GM23248 (cell line): ENCODE measurements at regions not wholly inside any gene's neighbourhood (a gene's known extent, or its start where the extent isn't known, plus 50 kb on each side); places are given as distances from the start of the nearest gene placed in this dataset.
A peak's percentile ranks its signal among the peaks of the same experiment; 100 is the strongest.

Experiments
- DNase-seq: peaks from one replicate; pipeline ENCODE4 v3.0.0-alpha.2; 2015
- H2AFZ ChIP-seq: fragments of 200-600 bp; sonication (generic); 2 replicates; pipeline ENCODE4 v1.6.1; 2016; ENCODE audit warnings: antibody characterized with exemption
- H3F3A ChIP-seq: fragments of 200-600 bp; sonication (generic); 2 replicates; pipeline ENCODE4 v1.6.1; 2016; ENCODE audit warnings: mild to moderate bottlenecking, antibody characterized with exemption, mixed run types; ENCODE audit not compliant: insufficient read depth
- H3K27ac ChIP-seq: fragments of 200-600 bp; sonication (generic); 2 replicates; pipeline ENCODE4 v1.5.1; 2016; ENCODE audit warnings: mild to moderate bottlenecking
- H3K27me3 ChIP-seq: fragments of 200-600 bp; sonication (generic); replicated peaks from 2 replicates; pipeline ENCODE4 v1.6.1; 2016; ENCODE audit warnings: mild to moderate bottlenecking; ENCODE audit not compliant: insufficient read depth
- H3K36me3 ChIP-seq: fragments of 200-600 bp; sonication (generic); 2 replicates; pipeline ENCODE4 v1.6.1; 2016; ENCODE audit warnings: low read depth, mild to moderate bottlenecking
- H3K4me1 ChIP-seq: fragments of 200-600 bp; sonication (generic); 2 replicates; pipeline ENCODE4 v1.6.1; 2016; ENCODE audit warnings: mild to moderate bottlenecking; ENCODE audit not compliant: insufficient read depth
- H3K4me2 ChIP-seq: fragments of 200-600 bp; sonication (generic); one replicate; pipeline ENCODE4 v1.6.1; 2016; ENCODE audit warnings: mild to moderate bottlenecking; ENCODE audit not compliant: unreplicated experiment
- H3K4me3 ChIP-seq: fragments of 200-600 bp; sonication (generic); 2 replicates; pipeline ENCODE4 v1.5.1; 2016; ENCODE audit warnings: mild to moderate bottlenecking
- H3K79me2 ChIP-seq: fragments of 200-600 bp; sonication (generic); 2 replicates; pipeline ENCODE4 v1.6.1; 2016; ENCODE audit warnings: mild to moderate bottlenecking; ENCODE audit not compliant: insufficient read depth
- H3K9ac ChIP-seq: fragments of 200-600 bp; sonication (generic); 2 replicates; pipeline ENCODE4 v1.6.1; 2016; ENCODE audit warnings: mild to moderate bottlenecking
- H3K9me2 ChIP-seq: fragments of 200-600 bp; sonication (generic); 2 replicates; pipeline ENCODE4 v1.6.1; 2016; ENCODE audit warnings: mixed run types, mild to moderate bottlenecking, moderate library complexity; ENCODE audit not compliant: insufficient read depth
- H3K9me3 ChIP-seq: fragments of 200-600 bp; sonication (generic); one replicate; pipeline ENCODE4 v1.6.1; 2017; ENCODE audit warnings: low read depth
- H4K20me1 ChIP-seq: fragments of 200-600 bp; sonication (generic); 2 replicates; pipeline ENCODE4 v1.6.0; 2016; ENCODE audit not compliant: insufficient read depth
- EZH2 ChIP-seq: fragments of 200-600 bp; sonication (generic); IDR thresholded peaks from 2 replicates; pipeline ENCODE4 v1.6.1; 2018; ENCODE audit warnings: antibody characterized with exemption, mild to moderate bottlenecking; ENCODE audit not compliant: insufficient read depth, poor library complexity, severe bottlenecking
- EZH2phosphoT487 ChIP-seq: fragments of 200-600 bp; sonication (generic); IDR thresholded peaks from 2 replicates; pipeline ENCODE4 v1.6.1; 2018; ENCODE audit warnings: antibody characterized with exemption, moderate library complexity, mild to moderate bottlenecking, low read depth; ENCODE audit not compliant: insufficient read depth
- WGBS, 2 experiments: methylation state at CpG; one replicate each; pipeline ENCODE4 v1.1.6; 2015 to 2017; ENCODE audit warnings: low lambda C conversion rate in 2 of 2, low coverage in 1 of 2; ENCODE audit errors: missing lambda C conversion rate in 2 of 2; 5-methylcytosine and 5-hydroxymethylcytosine counted together
- in situ Hi-C: fragments of 300-500 bp; cut with MboI; formaldehyde crosslinking; loops from 2 replicates; pipeline ENCODE4 v1.15.0; 2020

DNA sequence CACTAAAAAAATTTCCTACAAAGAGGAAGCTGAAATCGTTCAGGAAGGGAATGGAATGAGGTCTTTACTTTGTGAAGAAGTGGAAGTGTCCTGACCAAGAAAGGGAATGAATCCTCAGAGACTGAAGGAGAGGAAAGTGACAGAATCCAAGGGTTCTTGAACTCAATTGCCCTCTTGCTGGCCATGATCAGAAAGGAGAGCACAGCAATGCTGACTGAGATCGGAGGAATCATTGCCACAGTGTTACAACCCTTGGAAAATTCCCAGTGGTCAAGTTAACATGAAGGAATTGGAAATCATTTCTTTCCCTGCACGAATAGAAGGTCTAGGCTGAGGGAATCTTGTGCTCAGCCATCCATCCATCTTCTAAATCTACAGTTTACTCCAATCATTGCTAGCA is 190.0 kb upstream of the NEIL3 start:
- TF ChIP-seq EZH2phosphoT487 (no peak), EZH2 (no peak)
- peak overlapping the region; percentile 16 for H2AFZ ChIP-seq
- in situ Hi-C loops, result loop anchor here (10.0 kb wide), 1 partner anchor 215 kb away; no protein-coding TSS in a partner anchor

GRCh38 chr4:177123811-177124210 is 185.9 kb upstream of the NEIL3 start:
- H3K9me3 ChIP-seq, result no peaks in the 10 kb centered on the region

More for the DNA sequence above, 190.0 kb upstream of the NEIL3 start:
- H4K20me1 ChIP-seq, result no peaks in the 10 kb centered on the region
- WGBS, 2 experiments, result 8 to 9% methylated on average over 3 of the region's 3 CpGs
- no peaks in the 10 kb centered on the region for H3K9me3 ChIP-seq
- H3K27ac ChIP-seq, result peak overlapping the region; percentile 82
- no peaks in the 10 kb centered on the region for H3K79me2 ChIP-seq
- H3K4me2 ChIP-seq, result peak overlapping the region; percentile 75
- peak; percentile 58 for DNase-seq
- peak overlapping the region; percentile 29 for H3K4me3 ChIP-seq
- peaks cover 23% of the 10 kb centered on the region for H3F3A ChIP-seq
- no peak overlapping the region for H3K9ac ChIP-seq
- H3K9me2 ChIP-seq, result no peaks in the 10 kb centered on the region
- H3K4me1 ChIP-seq, result peaks cover 26% of the 10 kb centered on the region
- no peaks in the 10 kb centered on the region for H3K36me3 ChIP-seq
- no peaks in the 10 kb centered on the region for H3K27me3 ChIP-seq

GRCh38 chr4:177124349-177125064 is 185.2 kb upstream of the NEIL3 start:
- Histone ChIP-seq H3K4me1 (peaks cover 18% of the 10 kb centered on the region), H3K27ac (no peak overlapping the region), H3K4me3 (no peak overlapping the region), H2AFZ (peak overlapping the region; percentile 30), H3F3A (peaks cover 27% of the 10 kb centered on the region), H3K79me2 (no peaks in the 10 kb centered on the region), H3K9ac (no peak overlapping the region), H3K9me2 (no peaks in the 10 kb centered on the region), H3K27me3 (no peaks in the 10 kb centered on the region), H3K4me2 (no peak overlapping the region), H3K9me3 (no peaks in the 10 kb centered on the region), H4K20me1 (no peaks in the 10 kb centered on the region), H3K36me3 (no peaks in the 10 kb centered on the region)
- 64 to 66% methylated on average over 7 of the region's 7 CpGs for WGBS, 2 experiments
- TF ChIP-seq EZH2, result no peak
- TF ChIP-seq EZH2phosphoT487, result no peak
- DNase-seq, result no peak
- in situ Hi-C loops, result no loop called here

More at GRCh38 chr4:177123811-177124210, 185.9 kb upstream of the NEIL3 start:
- Histone ChIP-seq H3K4me1 (peaks cover 25% of the 10 kb centered on the region), H3K27me3 (no peaks in the 10 kb centered on the region), H3K9me2 (no peaks in the 10 kb centered on the region), H4K20me1 (no peaks in the 10 kb centered on the region), H3K9ac (no peak overlapping the region), H3K27ac (no peak overlapping the region), H3K4me2 (no peak overlapping the region), H3K4me3 (no peak overlapping the region), H2AFZ (0 out of 2 replicates have a peak overlapping the region, but pooled peaks have one; percentile 30), H3F3A (peaks cover 34% of the 10 kb centered on the region), H3K36me3 (no peaks in the 10 kb centered on the region), H3K79me2 (no peaks in the 10 kb centered on the region)
- no peak for TF ChIP-seq EZH2
- no peak for TF ChIP-seq EZH2phosphoT487
- 83 to 84% methylated on average over 2 of the region's 2 CpGs for WGBS, 2 experiments
- no peak for DNase-seq
- in situ Hi-C loops, result no loop called here

- Histone ChIP-seq H4K20me1 (no peaks in the 10 kb centered on the region), H2AFZ (no peak overlapping the region), H3K9ac (no peak overlapping the region), H3K9me3 (no peaks in the 10 kb centered on the region), H3F3A (peaks cover 19% of the 10 kb centered on the region), H3K9me2 (no peaks in the 10 kb centered on the region), H3K79me2 (no peaks in the 10 kb centered on the region), H3K4me2 (no peak overlapping the region), H3K36me3 (no peaks in the 10 kb centered on the region), H3K4me1 (peaks cover 11% of the 10 kb centered on the region), H3K4me3 (no peak overlapping the region), H3K27me3 (no peaks in the 10 kb centered on the region), H3K27ac (no peak overlapping the region)
- in situ Hi-C loops, result no loop called here
- no peak for TF ChIP-seq EZH2
- no peak for TF ChIP-seq EZH2phosphoT487
- WGBS, 2 experiments, result 84 to 87% methylated on average over 3 of the region's 3 CpGs
- no peak for DNase-seq
Observed at GRCh38 chr4:177125656-177126055, 184.0 kb upstream of the NEIL3 start.
